ENCODE measurements at regions not wholly inside any gene's neighbourhood (a gene's known extent, or its start where the extent isn't known, plus 50 kb on each side); places are given as distances from the start of the nearest gene placed in this dataset.

GRCh38 chr7:121456015-121456414, 59.9 kb upstream of the FAM3C start:
- TF ChIP-seq CTCF (conservative IDR thresholded peaks at IDR 0.05; ENCODE audit: low read length) = no peak
- TF ChIP-seq EZH2phosphoT487 (IDR thresholded peaks at IDR 0.05; ENCODE audit: borderline replicate concordance) = no peak

Data from Loucy (cell line).